ENCODE measurements at regions not wholly inside any gene's neighbourhood (a gene's known extent, or its start where the extent isn't known, plus 50 kb on each side); places are given as distances from the start of the nearest gene placed in this dataset.

GRCh38 chr2:56464613-56465012 lies 280.8 kb downstream of the CCDC85A start:
- TF ChIP-seq CTCF (IDR thresholded peaks at IDR 0.05) (no peak), POLR2A (IDR thresholded peaks at IDR 0.05) (no peak)
- Histone ChIP-seq H3K36me3 (replicated peaks in 1 of 2; ENCODE audit: insufficient read depth in 1 of 2, low read depth in 2 of 2) (no peaks in the 10 kb centered on the region), H3K27me3 (no peaks in the 10 kb centered on the region), H3K27ac (no peak overlapping the region), H3K4me1 (no peaks in the 10 kb centered on the region), H3K4me3 (no peak overlapping the region), H3K9me3 (no peaks in the 10 kb centered on the region)
- intact Hi-C loops (cut with DNase I): no loop called here
- 84 to 87% methylated on average over 2 of the region's 2 CpGs for WGBS, 2 donors
- DNase-seq (no peak), ATAC-seq (no peak)

GRCh38 chr2:56465491-56465890 lies 281.7 kb downstream of the CCDC85A start:
- no peaks in the 10 kb centered on the region for H3K4me1 ChIP-seq
- ATAC-seq (no peak), DNase-seq (no peak)
- intact Hi-C loops (cut with DNase I): no loop called here
- no peak overlapping the region for H3K4me3 ChIP-seq
- H3K27me3 ChIP-seq: no peaks in the 10 kb centered on the region
- no peak for TF ChIP-seq CTCF (IDR thresholded peaks at IDR 0.05)
- TF ChIP-seq POLR2A (IDR thresholded peaks at IDR 0.05): no peak
- H3K9me3 ChIP-seq: no peaks in the 10 kb centered on the region
- no peaks in the 10 kb centered on the region for H3K36me3 ChIP-seq (replicated peaks in 1 of 2; ENCODE audit: insufficient read depth in 1 of 2, low read depth in 2 of 2)
- no peak overlapping the region for H3K27ac ChIP-seq

DNA sequence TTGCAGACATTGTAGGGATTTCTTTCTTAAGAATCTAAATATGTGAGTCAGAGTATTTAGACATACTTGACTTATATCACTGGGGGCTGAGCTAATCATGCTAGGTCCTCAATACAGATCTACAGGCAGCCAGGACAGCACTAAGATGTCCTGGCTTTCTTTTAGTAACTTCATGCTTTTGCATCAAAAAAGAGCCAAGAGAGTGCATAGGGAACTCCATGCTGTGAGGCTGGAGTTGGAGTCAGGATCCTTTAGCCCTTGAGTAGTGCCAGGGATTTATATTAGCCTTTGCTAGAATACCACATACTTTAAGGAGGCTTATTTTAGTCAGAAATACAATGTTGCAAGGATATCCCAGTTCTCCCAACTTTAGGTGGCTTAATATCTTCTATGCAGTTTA lies 289.7 kb downstream of the CCDC85A start:
- intact Hi-C loops (cut with DNase I): no loop called here
- H3K4me1 ChIP-seq: peaks cover 5% of the 10 kb centered on the region
- no peak for ATAC-seq

GRCh38 chr2:56474412-56475158 lies 290.8 kb downstream of the CCDC85A start:
- intact Hi-C loops (cut with DNase I): no loop called here
- WGBS, 2 donors: 9 to 11% methylated on average over 4 of the region's 4 CpGs
- Histone ChIP-seq H3K4me1 (peaks cover 5% of the 10 kb centered on the region), H3K9me3 (no peaks in the 10 kb centered on the region), H3K27ac (no peak overlapping the region), H3K27me3 (no peaks in the 10 kb centered on the region), H3K36me3 (replicated peaks in 1 of 2; ENCODE audit: insufficient read depth in 1 of 2, low read depth in 2 of 2) (no peaks in the 10 kb centered on the region), H3K4me3 (no peak overlapping the region)
- no peak for TF ChIP-seq CTCF (IDR thresholded peaks at IDR 0.05)
- TF ChIP-seq POLR2A (IDR thresholded peaks at IDR 0.05): no peak
- DNase-seq (peak in 1 of 4 donors; percentile 13), ATAC-seq (no peak)

More for the DNA sequence above, 289.7 kb downstream of the CCDC85A start:
- Histone ChIP-seq H3K36me3 (replicated peaks in 1 of 2; ENCODE audit: insufficient read depth in 1 of 2, low read depth in 2 of 2) (no peaks in the 10 kb centered on the region), H3K9me3 (no peaks in the 10 kb centered on the region), H3K27me3 (no peaks in the 10 kb centered on the region), H3K4me3 (no peak overlapping the region), H3K27ac (no peak overlapping the region)
- no peak for DNase-seq
- no peak for TF ChIP-seq CTCF (IDR thresholded peaks at IDR 0.05)
- TF ChIP-seq POLR2A (IDR thresholded peaks at IDR 0.05): no peak

GRCh38 chr2:56475191-56475590 lies 291.4 kb downstream of the CCDC85A start:
- no peak for TF ChIP-seq CTCF (IDR thresholded peaks at IDR 0.05)
- TF ChIP-seq POLR2A (IDR thresholded peaks at IDR 0.05): no peak
- Histone ChIP-seq H3K4me3 (no peak overlapping the region), H3K27me3 (no peaks in the 10 kb centered on the region), H3K4me1 (peaks cover 5% of the 10 kb centered on the region), H3K9me3 (no peaks in the 10 kb centered on the region), H3K27ac (no peak overlapping the region), H3K36me3 (replicated peaks in 1 of 2; ENCODE audit: insufficient read depth in 1 of 2, low read depth in 2 of 2) (no peaks in the 10 kb centered on the region)
- 64 to 70% methylated on average over 2 of the region's 2 CpGs for WGBS, 2 donors
- ATAC-seq: no peak
- intact Hi-C loops (cut with DNase I): no loop called here
- no peak for DNase-seq
